ENCODE measurements at regions not wholly inside any gene's neighbourhood (a gene's known extent, or its start where the extent isn't known, plus 50 kb on each side); places are given as distances from the start of the nearest gene placed in this dataset.
"Not testable (repeated sequence)": the region's sequence is repeated elsewhere in the genome, so short reads cannot be mapped to it uniquely, and the experiment has no call there.

- H3K27ac ChIP-seq: no peak overlapping the region
- in situ Hi-C loops (cut with MboI; ENCODE audit: low pct_unique_long_range_greater_than_20kb in 2 of 9, low sequenced_read_pairs in 9 of 9, unreplicated experiment in 9 of 9): no loop called here
Observed at GRCh38 chr14:80049055-80049454, 162.2 kb downstream of the DIO2 start.

GRCh38 chr14:80047761-80048160 is 163.5 kb downstream of the DIO2 start:
- Histone ChIP-seq H3K4me1 (replicated peaks in 1 of 2) (no peaks in the 10 kb centered on the region), H3K4me3 (no peak overlapping the region), H3K27ac (no peak overlapping the region)
- in situ Hi-C loops (cut with MboI; ENCODE audit: low pct_unique_long_range_greater_than_20kb in 2 of 9, low sequenced_read_pairs in 9 of 9, unreplicated experiment in 9 of 9): no loop called here
- WGBS, 10 experiments: 8 to 100% (median 81%) methylated on average over 1 to 3 of the region's 3 CpGs; no CpG with 5 or more reads in 2 of the 10 experiments
- no peak for ATAC-seq (replicated peaks in 6 of 8)

More at GRCh38 chr14:80049055-80049454, 162.2 kb downstream of the DIO2 start:
- 17 to 100% (median 73%) methylated on average over 1 to 2 of the region's 2 CpGs for WGBS, 10 experiments
- ATAC-seq (replicated peaks in 6 of 8): no peak
- Histone ChIP-seq H3K4me1 (replicated peaks in 1 of 2) (no peaks in the 10 kb centered on the region), H3K4me3 (no peak overlapping the region)

GRCh38 chr14:80037349-80037748 is 174.0 kb downstream of the DIO2 start:
- 0 to 83% (median 17%) methylated on average over 1 to 2 of the region's 2 CpGs; no CpG with 5 or more reads in 3 of the 10 experiments for WGBS, 10 experiments
- no peak for ATAC-seq (replicated peaks in 6 of 8)
- in situ Hi-C loops (cut with MboI; ENCODE audit: low pct_unique_long_range_greater_than_20kb in 2 of 9, low sequenced_read_pairs in 9 of 9, unreplicated experiment in 9 of 9): no loop called here
- no peak overlapping the region for H3K4me3 ChIP-seq
- H3K4me1 ChIP-seq (replicated peaks in 1 of 2): no peaks in the 10 kb centered on the region
- no peak overlapping the region for H3K27ac ChIP-seq

GRCh38 chr14:80024417-80024816 is 186.9 kb downstream of the DIO2 start:
- H3K4me1 ChIP-seq (replicated peaks in 1 of 2): no peaks in the 10 kb centered on the region
- 25 to 100% (median 85%) methylated on average over 2 to 4 of the region's 4 CpGs; no CpG with 5 or more reads in 1 of the 10 experiments for WGBS, 10 experiments
- in situ Hi-C loops (cut with MboI; ENCODE audit: low pct_unique_long_range_greater_than_20kb in 2 of 9, low sequenced_read_pairs in 9 of 9, unreplicated experiment in 9 of 9): no loop called here
- ATAC-seq (replicated peaks in 6 of 8): no peak
- no peak overlapping the region for H3K4me3 ChIP-seq
- no peak overlapping the region for H3K27ac ChIP-seq

GRCh38 chr14:80018476-80018875 is 192.8 kb downstream of the DIO2 start:
- H3K27ac ChIP-seq; in situ Hi-C loops (cut with MboI; ENCODE audit: low pct_unique_long_range_greater_than_20kb in 2 of 9, low sequenced_read_pairs in 9 of 9, unreplicated experiment in 9 of 9); ATAC-seq (replicated peaks in 6 of 8); H3K4me3 ChIP-seq; H3K4me1 ChIP-seq (replicated peaks in 1 of 2): not testable (repeated sequence)
- 33 to 83% (median 60%) methylated on average over 1 to 3 of the region's 3 CpGs; no CpG with 5 or more reads in 6 of the 10 experiments for WGBS, 10 experiments

- Histone ChIP-seq H3K27ac (no peak overlapping the region), H3K4me3 (no peak overlapping the region), H3K4me1 (replicated peaks in 1 of 2) (peaks cover 0 to 1% of the 10 kb centered on the region in 2 donors)
- in situ Hi-C loops (cut with MboI; ENCODE audit: low pct_unique_long_range_greater_than_20kb in 2 of 9, low sequenced_read_pairs in 9 of 9, unreplicated experiment in 9 of 9): no loop called here
- ATAC-seq (replicated peaks in 6 of 8): peak in 1 of 8 experiments; percentile 25
- 10 to 100% (median 85%) methylated on average over 1 to 3 of the region's 4 CpGs; no CpG with 5 or more reads in 3 of the 10 experiments for WGBS, 10 experiments
Observed at GRCh38 chr14:80017795-80018194, 193.5 kb downstream of the DIO2 start.

- not testable (repeated sequence) for H3K4me3 ChIP-seq; ATAC-seq (replicated peaks in 6 of 8)
Observed at GRCh38 chr14:80010245-80010644, 201.1 kb downstream of the DIO2 start.

GRCh38 chr14:80005561-80005960 is 205.7 kb downstream of the DIO2 start:
- 0 to 67% (median 0%) methylated on average over 1 of the region's 1 CpG; no CpG with 5 or more reads in 1 of the 10 experiments for WGBS, 10 experiments
- in situ Hi-C loops (cut with MboI; ENCODE audit: low pct_unique_long_range_greater_than_20kb in 2 of 9, low sequenced_read_pairs in 9 of 9, unreplicated experiment in 9 of 9): no loop called here
- Histone ChIP-seq H3K4me1 (replicated peaks in 1 of 2) (no peaks in the 10 kb centered on the region), H3K4me3 (no peak overlapping the region), H3K27ac (no peak overlapping the region)
- ATAC-seq (replicated peaks in 6 of 8): no peak

More at GRCh38 chr14:80010245-80010644, 201.1 kb downstream of the DIO2 start:
- no CpG with 5 or more reads among the region's 1 CpG for WGBS, 10 experiments
- in situ Hi-C loops (cut with MboI; ENCODE audit: low pct_unique_long_range_greater_than_20kb in 2 of 9, low sequenced_read_pairs in 9 of 9, unreplicated experiment in 9 of 9); H3K4me1 ChIP-seq (replicated peaks in 1 of 2); H3K27ac ChIP-seq: not testable (repeated sequence)

GRCh38 chr14:80004871-80005270 is 206.4 kb downstream of the DIO2 start:
- no peak for ATAC-seq (replicated peaks in 6 of 8)
- Histone ChIP-seq H3K4me3 (no peak overlapping the region), H3K4me1 (replicated peaks in 1 of 2) (no peaks in the 10 kb centered on the region), H3K27ac (no peak overlapping the region)
- 29 to 100% (median 84%) methylated on average over 1 to 3 of the region's 3 CpGs for WGBS, 10 experiments
- in situ Hi-C loops (cut with MboI; ENCODE audit: low pct_unique_long_range_greater_than_20kb in 2 of 9, low sequenced_read_pairs in 9 of 9, unreplicated experiment in 9 of 9): no loop called here

GRCh38 chr14:80003138-80003537 is 208.2 kb downstream of the DIO2 start:
- no peaks in the 10 kb centered on the region for H3K4me1 ChIP-seq (replicated peaks in 1 of 2)
- in situ Hi-C loops (cut with MboI; ENCODE audit: low pct_unique_long_range_greater_than_20kb in 2 of 9, low sequenced_read_pairs in 9 of 9, unreplicated experiment in 9 of 9): no loop called here
- ATAC-seq (replicated peaks in 6 of 8): peak in 7 of 8 experiments; percentile 33 to 93 (median 76)
- H3K27ac ChIP-seq: no peak overlapping the region
- no peak overlapping the region for H3K4me3 ChIP-seq
- 10 to 100% (median 66%) methylated on average over 1 to 4 of the region's 4 CpGs; no CpG with 5 or more reads in 3 of the 10 experiments for WGBS, 10 experiments

- 41 to 97% (median 75%) methylated on average over 2 to 4 of the region's 4 CpGs for WGBS, 10 experiments
Observed at GRCh38 chr14:79997509-79998208, 213.6 kb downstream of the DIO2 start.

GRCh38 chr14:79992407-79993198 is 218.7 kb downstream of the DIO2 start:
- ATAC-seq (replicated peaks in 6 of 8): peak; percentile 59 to 95 (median 91)
- 0 to 23% (median 3%) methylated on average over 2 to 4 of the region's 4 CpGs; no CpG with 5 or more reads in 1 of the 10 experiments for whole genome bisulfite sequencing, 10 experiments
- H3K27ac ChIP-seq: no peak overlapping the region

More at GRCh38 chr14:79997509-79998208, 213.6 kb downstream of the DIO2 start:
- ATAC-seq (replicated peaks in 6 of 8): no peak
- Histone ChIP-seq H3K4me3 (no peak overlapping the region), H3K4me1 (replicated peaks in 1 of 2) (peaks cover 5 to 7% of the 10 kb centered on the region in 2 donors), H3K27ac (no peak overlapping the region)
- in situ Hi-C loops (cut with MboI; ENCODE audit: low pct_unique_long_range_greater_than_20kb in 2 of 9, low sequenced_read_pairs in 9 of 9, unreplicated experiment in 9 of 9): no loop called here

GRCh38 chr14:79991866-79992265 is 219.4 kb downstream of the DIO2 start:
- H3K27ac ChIP-seq: no peak overlapping the region
- in situ Hi-C loops (cut with MboI; ENCODE audit: low pct_unique_long_range_greater_than_20kb in 2 of 9, low sequenced_read_pairs in 9 of 9, unreplicated experiment in 9 of 9): no loop called here
- H3K4me1 ChIP-seq (replicated peaks in 1 of 2): peaks cover 14 to 17% of the 10 kb centered on the region in 2 donors
- peak in 3 of 8 experiments; percentile 76 to 92 (median 88) for ATAC-seq (replicated peaks in 6 of 8)
- 0 to 81% (median 40%) methylated on average over 1 to 3 of the region's 3 CpGs; no CpG with 5 or more reads in 1 of the 10 experiments for WGBS, 10 experiments
- no peak overlapping the region for H3K4me3 ChIP-seq

More at GRCh38 chr14:79992407-79993198, 218.7 kb downstream of the DIO2 start:
- Histone ChIP-seq H3K4me1 (replicated peaks in 1 of 2) (peaks cover 14 to 17% of the 10 kb centered on the region in 2 donors), H3K4me3 (no peak overlapping the region)
- in situ Hi-C loops (cut with MboI; ENCODE audit: low pct_unique_long_range_greater_than_20kb in 2 of 9, low sequenced_read_pairs in 9 of 9, unreplicated experiment in 9 of 9): no loop called here

All from motor neuron (in vitro differentiated cells).